HG03095 (cell line): ENCODE measurements at regions not wholly inside any gene's neighbourhood (a gene's known extent, or its start where the extent isn't known, plus 50 kb on each side); places are given as distances from the start of the nearest gene placed in this dataset.
"Not testable (repeated sequence)": the region's sequence is repeated elsewhere in the genome, so short reads cannot be mapped to it uniquely, and the experiment has no call there.

Source experiments
- ATAC-seq: cut with Tn5 transposase; IDR thresholded peaks from one replicate; pipeline ENCODE4 v1.9.1; 2021; ENCODE audit warnings: moderate library complexity; ENCODE audit not compliant: unreplicated experiment

DNA sequence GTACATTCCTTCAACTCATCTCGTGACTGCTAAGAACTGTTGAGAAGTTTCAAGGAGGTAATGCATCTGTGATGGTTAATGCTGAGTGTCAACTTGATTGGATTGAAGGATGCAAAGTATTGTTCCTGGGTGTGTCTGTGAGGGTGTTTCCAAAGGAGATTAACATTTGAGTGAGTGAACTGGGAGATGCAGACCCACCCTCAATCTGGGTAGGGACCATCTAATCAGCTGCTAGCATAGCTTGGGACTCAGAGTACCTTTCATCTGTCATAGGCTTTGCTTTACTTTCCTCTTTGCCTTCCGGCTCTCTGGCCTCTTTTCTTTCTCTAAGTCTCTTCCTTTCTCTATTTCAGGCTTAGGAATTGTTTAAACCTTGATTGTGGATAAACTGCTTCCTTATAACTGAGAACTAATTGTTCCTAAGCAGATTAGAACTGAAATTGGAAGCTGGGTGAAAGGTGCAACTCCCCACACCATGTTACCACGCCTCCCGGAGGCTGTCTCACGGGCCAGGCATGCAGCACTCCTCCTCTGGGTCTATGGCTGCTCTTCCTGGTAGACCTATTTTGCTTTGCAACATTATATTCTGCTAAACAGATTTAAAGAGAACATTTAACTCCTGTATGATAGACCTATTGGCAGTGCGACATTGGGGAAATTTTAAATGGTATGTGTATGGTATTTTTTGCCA, 298.2 kb downstream of the CCSER2 start:
- ATAC-seq = no peak

DNA sequence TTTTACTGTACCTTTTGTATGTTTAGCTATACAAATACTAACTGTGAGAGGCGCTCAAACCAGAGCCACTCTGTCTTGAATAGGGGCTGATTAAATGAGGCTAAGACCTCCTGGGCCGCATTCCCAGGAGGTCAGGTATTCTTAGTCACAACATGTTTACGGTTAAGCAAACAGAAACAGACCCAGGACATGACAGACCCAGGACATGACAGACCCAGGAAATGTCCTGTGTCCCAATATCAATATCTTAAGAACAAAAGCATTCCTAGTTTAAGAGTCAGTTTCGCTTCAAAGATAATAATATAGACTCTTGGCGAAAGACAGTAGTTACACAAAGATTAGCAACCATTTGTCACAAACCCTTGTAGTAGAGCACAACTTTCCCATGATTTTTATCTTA, 304.5 kb downstream of the CCSER2 start:
- ATAC-seq = no peak

DNA sequence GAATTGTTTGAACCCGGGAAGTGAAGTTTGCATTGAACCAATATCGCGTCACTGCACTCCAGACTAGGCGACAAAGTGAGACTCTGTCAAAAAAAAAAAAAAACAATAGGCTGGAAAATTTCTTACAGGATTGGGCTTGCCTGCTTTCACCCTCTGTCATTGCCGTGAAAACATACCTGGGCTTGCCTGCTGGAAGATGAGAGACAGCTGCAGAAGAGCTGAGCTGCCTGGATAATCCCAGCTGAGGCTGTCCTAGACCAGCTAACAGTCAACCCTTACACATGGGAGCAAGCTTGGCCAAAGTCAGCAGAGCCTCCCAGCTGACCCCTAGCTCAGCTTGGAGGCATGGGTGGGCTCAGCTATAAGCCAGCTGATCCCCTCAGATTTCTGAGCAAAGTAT, 306.2 kb downstream of the CCSER2 start:
- ATAC-seq = no peak

DNA sequence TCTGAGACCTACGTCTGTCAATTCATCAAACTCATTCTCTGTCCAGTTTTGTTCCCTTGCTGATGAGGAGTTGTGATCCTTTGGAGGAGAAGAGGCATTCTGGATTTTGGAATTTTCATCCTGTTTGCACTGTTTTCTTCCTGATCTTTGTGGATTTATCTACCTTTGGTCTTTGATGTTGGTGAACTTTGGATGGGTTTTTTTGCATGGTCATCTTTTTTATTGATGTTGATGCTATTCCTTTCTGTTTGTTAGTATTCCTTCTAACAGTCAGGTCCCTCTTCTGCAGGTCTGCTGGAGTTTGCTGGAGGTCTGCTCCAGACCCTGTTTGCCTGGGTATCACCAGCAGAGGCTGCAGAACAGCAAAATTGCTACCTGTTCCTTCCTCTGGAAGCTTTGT, 322.2 kb downstream of the CCSER2 start:
- not testable (repeated sequence) for ATAC-seq

DNA sequence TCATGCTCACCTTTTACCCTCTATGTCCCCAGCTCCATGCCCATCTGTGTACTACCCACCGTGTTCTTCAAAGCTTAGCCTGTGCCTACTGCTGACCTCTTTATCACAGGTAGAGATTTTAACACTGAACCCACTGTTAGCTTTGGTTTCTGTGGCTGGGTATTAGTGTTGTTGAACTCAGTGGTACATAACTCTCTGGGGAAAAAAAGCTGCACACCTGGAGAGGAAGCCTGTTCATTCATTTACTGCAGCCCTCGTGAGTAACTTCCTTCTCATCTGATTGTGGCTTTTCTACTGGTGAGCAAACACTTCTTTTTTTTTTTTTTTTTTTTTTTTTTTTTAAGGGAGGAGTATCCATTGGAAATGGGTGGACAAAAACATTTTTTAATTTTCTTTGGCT, 326.3 kb downstream of the CCSER2 start:
- ATAC-seq = peak; percentile 65

DNA sequence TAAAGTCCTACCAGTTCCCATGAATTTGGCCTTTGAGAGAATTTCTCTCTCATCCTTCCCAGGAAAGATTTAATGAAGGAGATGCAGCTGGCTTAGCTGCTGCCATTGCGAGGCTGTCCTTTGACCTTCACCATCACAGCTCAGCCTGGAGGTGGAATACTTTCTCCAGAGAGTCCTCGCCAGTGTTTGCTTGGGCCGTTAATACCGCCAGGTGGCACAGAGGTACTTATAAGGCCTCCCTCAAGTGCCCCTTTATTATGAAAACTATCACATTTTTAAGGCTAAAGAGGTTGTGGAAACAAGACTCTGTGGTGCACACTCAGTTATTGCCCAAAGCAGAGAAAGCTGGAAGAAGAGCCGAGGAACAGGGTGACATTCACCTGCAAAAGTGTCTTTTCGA, 330.6 kb downstream of the CCSER2 start:
- ATAC-seq = no peak

DNA sequence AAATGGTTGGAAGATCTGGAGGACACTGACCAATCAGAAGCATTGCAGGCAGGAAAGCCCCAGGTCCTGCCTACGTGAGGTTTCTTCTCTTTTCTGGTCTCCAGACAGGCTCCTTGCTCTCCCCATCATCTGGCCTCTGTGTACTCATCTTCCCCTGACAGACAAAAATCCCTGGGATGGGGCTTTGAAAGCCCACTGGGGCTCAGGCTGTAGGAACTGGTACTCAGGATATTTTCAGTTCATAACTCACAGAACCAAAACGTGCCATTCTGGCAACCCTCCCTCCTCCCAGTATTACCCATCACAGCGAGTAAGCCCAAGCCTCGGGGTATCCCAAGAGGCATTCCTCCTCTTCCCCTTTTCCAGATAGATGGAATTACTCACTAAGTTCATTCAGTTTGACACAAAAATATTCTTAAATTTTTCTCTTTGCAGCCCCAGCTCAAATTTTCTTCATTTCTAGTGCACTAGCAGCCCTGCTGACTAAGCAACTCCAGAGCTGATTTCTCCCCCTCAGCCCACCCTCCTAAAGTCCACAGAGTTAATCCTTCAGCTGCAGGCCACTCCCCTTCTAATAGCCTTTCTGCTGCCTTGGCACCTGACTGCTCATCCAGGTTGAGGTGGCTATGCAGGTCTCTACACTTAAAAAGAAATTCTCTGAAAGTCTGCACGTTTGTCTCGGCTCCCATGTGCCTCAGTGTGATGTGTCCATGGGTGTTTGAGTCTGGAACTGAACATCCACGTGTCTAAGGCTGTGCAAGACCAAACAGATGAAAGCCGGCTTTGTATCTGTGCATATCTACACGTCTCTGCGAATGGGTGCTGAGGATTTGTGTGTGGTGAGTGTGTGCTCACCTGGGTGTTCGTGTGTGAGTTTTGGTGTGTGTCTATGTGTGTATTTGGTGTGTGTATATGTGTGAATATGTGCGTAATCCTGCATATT, 331.4 kb downstream of the CCSER2 start:
- no peak for ATAC-seq

DNA sequence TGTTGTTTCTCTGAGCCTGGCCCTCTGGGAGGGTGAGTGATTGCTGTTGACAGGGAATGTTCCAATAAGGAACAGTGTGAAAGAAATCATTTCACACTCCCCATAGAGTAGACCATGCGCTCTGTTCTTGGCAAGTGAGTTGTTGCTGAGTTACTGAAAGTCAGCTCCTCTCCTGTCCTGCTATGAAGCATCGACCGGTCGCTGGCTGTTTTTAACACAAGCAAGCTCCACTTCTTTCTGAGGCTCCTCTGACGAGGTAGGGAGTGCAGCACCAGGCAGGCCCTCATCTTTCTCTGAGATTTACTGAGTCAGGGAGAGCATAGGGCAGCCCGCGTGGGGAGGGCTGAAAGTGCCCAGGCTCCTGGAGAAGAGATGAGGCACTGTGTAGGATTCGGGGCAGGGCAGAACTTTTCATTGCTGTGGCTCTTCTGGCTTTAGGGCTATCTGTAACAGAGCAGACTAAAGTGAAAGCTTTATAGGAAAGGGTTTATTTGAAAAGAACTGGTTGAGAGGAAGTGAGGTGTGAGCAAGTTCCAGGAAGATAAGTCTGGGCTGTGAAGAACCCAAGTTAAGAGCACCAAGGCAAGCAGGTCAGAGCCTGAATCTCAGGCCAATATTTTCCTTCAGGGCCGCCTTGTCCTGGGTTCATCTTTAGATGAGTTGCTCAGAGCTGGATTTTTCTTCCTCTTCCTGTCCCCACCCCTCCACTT, 332.2 kb downstream of the CCSER2 start:
- ATAC-seq = no peak

DNA sequence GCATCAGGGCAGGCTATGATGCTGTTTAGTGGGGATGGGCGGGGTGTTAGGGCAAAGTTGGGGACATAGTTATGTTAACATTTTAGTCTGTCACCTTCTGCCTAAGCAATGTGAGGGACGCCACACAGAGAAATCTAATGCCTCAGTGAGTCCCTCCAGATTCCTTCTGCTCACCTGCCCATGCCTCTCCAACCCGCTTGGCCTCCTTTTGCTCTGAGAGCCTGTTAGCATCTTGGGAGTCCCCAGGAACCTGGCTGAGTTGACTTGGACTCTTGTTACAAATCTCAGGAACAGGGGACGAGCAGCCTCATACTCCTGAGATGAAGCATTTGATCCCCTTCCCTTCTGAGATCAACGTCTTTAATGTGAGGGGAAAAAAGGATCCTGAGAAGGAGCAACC, 336.8 kb downstream of the CCSER2 start:
- no peak for ATAC-seq

DNA sequence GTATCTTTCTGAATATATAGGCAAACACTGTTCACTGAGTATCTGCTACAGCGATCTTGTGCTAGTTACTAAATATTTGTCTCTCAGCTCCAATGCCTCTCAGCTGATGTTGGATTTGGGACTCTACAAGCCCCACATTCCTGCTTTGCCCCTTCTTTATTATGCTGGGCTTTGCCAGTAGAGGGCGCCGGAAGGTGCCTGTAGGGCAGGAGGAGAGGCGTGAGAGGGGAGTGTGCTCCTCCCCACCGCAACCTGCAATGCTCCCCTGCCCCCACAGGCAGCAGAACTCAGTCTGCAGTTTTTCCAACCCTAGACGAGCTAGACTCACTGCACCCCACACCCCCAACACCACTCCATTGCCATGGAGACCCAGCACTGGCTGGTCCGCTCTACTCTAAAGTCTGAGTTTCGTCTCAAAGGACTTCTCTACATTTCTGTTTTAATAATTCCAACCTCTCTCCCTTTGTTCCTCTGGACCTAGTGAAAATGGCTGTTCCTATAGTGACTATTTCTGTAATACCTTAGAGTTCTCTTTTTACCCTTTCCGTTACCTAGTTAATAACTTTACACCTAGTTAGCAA, 337.6 kb downstream of the CCSER2 start:
- no peak for ATAC-seq

DNA sequence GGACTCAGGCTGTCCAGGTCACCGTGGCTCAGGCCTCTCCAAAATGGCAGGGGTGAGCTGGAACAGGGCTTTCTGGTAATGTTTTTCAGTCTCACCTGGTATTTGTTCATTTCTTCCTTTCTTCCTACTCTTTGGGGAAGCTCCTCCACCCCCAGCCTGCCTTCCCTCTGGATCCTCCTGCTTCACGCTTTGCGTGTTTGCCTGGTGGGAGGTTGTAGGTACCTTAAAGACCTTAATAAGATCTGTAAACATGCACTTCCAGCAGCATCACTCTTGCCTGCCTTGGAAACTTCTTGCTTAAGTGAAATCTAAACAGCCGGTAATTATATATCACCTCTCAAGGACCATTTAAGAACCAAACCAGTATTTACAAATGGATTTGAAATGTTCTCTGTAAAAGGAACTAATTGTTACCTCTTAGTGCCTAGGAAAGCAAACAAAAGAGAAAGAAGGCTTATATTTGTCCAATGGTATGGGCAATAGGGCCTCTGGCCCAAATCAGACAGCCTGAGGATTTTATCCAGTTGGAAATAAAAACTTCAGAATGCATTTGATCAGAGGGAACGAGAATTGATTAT, 339.9 kb downstream of the CCSER2 start:
- ATAC-seq = no peak

DNA sequence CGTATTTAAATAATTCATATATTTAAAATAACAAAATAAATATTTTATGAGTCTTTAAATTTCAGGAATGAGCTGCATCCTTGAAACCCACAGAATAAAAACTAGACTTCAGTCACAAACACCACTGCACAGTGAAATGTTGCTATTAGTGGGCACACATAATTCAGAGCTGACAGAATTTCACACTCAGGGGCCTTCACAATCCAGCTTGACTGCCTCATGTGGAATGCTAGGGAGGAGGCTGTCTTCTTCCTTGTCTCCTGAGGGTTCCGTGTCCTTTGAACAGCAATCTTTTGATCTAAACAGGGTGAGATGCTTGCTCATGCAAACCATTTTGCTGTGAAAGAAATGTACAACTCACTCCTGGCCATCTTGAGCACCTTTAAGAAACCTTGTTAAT, 346.7 kb downstream of the CCSER2 start:
- ATAC-seq = no peak

DNA sequence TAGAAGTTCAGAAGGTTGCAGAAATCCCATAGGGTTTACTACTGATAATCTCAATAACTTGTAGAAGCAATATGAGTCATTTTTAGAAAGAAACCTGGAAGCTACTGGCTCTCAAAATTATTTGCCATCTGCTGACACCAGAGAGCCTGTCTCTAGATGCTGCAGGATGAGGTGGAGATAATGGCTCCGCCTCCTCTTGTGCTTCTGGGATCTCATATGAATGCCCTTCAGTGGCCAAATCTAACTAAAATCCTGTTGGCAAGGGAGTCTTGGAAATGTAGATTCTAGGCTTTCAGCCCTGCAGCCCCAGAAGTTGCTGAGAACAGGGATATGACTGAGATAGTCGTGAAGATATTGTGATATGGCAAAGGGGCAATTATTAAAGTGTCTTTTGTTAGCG, 348.1 kb downstream of the CCSER2 start:
- ATAC-seq = no peak

DNA sequence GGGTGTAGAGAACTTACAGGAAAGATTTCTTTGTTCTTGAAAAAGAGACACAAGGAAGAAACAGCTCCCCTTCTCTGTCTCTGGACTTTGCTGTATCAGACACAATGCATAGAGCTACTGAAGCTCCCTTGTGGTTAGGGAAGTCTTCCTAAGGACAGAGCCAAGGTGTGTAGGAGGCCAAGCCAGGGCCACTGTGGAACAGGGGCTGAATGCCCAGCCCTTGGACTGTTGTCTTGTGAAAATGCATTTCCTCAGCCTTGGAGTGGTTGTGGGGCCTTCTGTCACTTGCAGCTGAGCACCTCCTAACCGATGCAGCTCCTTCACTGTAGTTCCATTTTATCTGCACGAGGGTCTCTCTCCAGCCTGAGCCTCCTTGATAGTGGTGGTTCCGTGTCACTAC, 353.4 kb downstream of the CCSER2 start:
- ATAC-seq = no peak

DNA sequence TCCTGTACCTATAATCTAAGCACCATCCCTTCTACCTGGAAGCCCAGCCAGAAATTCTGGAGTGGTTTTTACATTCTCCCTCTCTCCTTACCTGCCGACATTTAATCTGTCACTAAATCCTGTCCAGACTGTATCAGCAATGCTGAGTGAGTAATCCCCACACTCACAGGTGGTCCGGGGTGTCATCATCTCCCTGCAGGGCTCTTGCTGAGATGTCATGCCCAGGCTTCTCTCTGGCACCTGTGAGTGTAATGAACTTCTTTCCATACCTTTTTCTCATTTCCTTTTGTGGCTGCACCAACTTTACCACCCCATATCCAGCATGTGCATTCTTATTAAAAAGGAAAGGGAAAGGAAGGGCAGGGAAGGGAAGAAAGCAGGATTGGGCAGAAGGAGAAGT, 355.2 kb downstream of the CCSER2 start:
- no peak for ATAC-seq

DNA sequence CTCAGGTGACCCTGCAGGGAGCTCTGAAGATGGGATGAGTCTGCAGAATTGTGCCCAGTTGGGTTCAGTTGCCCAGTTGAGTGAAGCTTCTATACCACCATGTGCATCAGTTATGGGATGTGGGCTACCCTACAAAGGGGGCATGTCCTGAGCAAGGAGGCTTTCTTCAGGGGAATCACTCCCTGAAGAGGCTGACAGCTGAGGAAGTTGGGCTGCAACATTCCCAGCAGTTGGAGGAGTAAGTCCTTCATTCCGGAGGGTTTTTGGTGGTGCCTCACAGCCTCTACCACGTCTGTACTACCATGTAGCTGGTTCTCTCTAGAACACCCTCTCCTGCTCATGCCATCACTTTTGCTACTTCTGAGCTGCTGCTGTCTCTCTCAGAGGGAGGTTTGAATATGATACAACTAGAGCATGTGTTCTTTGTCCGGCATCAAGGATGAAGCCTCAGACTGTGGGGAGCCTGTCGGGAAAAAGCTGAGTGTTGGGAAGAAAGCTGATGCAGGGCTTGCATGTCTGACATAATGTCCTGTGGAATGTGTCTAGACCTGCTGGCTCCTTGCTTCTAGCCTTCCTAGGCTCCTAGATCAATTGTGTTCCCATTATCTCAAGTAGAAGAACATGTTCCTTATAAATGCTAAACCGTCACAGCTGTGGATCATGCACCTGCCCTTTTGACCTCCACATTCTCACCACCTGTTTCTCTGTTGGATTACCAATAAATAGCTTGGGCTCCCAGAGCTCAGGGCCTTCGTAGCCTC, 355.8 kb downstream of the CCSER2 start:
- no peak for ATAC-seq

DNA sequence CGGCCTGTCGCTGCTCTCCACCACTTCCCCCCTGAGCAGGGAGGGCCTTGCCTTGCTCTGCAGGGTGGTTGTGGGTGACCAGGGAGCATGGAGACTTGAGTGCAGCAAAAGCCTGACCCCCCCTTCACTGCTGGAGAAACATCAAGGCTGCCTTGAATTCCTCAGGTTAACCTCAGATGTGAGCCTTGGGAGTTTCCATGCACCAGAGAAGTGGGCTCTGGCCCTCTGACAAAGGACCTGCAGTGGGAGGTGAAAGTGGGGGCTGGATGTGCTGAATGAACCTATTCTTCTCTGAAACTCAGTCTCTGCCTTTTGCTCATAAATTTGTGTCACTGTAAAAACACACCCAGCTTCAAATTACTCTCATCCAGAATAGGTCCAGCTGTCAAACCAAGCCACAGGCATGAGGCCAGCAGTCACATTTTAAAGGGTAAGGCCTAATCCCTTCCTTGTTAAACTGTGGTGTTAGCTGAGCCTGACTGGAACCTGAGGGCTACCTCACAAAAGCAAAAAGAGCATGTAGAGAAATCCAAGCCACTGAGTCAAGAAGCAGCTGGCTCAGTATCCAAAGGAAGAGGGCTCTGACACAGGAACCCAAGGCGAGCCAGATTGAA, 356.8 kb downstream of the CCSER2 start:
- ATAC-seq = no peak

DNA sequence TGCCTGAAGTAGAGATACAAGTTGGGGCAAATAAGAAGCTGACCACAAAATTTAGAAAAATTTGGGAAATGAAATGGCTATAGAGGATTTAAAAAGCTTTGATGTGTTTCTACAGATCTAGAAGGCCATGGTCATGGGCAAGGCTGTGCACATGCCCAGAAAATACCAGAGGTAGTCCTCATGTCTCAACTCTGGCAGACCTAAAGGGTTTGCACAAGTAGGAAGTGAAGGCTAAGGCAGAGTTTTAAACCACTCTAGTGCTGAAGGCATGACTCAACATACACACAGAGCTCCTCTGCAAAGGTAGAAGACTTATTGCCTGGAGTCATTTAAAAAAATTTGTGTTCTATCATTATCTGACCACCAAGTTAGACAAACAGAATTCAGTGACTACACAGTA, 364.6 kb downstream of the CCSER2 start:
- ATAC-seq = no peak

DNA sequence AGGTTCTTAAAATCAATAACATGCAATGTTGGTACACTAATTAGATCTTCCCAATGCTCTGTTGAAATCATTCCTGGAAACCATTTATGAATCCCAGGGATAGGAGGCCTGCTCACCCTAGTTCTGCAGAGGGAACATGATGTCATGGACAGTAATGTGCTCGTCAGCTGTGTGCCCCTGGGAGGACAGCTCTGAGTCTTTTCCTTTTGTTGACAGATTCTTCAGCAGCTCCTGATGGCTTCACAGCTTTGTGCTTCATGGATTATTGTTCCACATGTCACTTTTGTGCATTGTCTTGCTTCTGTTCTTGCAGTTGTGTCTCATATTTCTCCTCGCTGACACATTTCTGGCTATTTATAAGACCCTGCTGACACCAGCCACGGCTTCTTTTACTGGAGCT, 367.5 kb downstream of the CCSER2 start:
- no peak for ATAC-seq

DNA sequence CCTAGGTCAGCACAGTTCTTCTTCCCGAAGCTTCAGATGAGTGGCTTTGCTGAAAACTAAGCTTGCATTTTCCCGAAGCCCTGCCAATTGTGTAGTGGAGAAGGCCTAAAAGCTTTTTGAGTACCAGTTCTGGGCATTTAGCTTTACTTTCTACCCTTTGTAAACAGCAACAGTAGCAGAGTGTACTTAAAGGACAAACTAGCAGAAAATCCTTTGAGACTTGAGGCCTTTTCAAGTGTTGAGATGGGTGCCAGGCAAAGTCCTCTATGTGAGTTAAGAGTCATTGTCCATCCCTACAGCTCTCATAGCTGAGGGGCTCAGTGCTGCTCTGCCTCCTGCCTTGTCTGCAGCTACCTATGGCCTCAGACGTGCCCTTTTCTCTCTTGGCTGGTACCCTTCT, 368.2 kb downstream of the CCSER2 start:
- no peak for ATAC-seq
